Prostate gland (tissue), 2 donors: ENCODE measurements at regions not wholly inside any gene's neighbourhood (a gene's known extent, or its start where the extent isn't known, plus 50 kb on each side); places are given as distances from the start of the nearest gene placed in this dataset.
"Not testable (repeated sequence)": the region's sequence is repeated elsewhere in the genome, so short reads cannot be mapped to it uniquely, and the experiment has no call there.

Experiments used
- POLR2A ChIP-seq: fragments of 450-650 bp; IDR thresholded peaks from one replicate; pipeline ENCODE4 v1.6.1; 2016; ENCODE audit warnings: antibody characterized with exemption, mild to moderate bottlenecking
- TF ChIP-seq, protein P1 (sequence below), 4 experiments: fragments of 200-600 bp in 2 of 4; fragments of 450-650 bp in 2 of 4; sonication (generic) in 2 of 4; IDR thresholded peaks; 1 replicate in 3 of 4; 2 replicates in 1 of 4; pipeline ENCODE4 v1.5.1; 2016 to 2019; ENCODE audit warnings: antibody characterized with exemption in 4 of 4, mild to moderate bottlenecking in 2 of 4, moderate library complexity in 2 of 4

DNA sequence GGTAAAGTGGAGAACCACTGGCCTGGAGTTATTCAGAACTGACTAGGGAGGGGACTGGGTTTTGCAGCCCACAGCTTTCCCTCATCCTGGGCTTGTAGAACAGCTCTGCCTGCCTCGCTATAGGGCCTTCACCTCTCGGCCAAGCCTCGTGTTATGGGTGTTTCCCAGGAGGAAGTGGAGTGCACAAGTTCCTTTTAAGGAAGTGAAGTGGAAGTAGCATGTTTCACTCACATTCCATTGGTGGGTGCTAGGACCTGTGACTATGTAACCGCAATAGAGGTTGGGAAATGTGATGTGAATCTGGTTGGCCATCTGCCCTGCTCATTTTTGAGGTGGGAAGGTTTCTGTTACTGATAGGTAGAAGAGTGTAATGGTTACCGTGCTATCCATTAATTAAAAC, 69.0 kb downstream of the CRYBB2 start:
- TF ChIP-seq POLR2A = not testable (repeated sequence)
- TF ChIP-seq, protein P1, sequence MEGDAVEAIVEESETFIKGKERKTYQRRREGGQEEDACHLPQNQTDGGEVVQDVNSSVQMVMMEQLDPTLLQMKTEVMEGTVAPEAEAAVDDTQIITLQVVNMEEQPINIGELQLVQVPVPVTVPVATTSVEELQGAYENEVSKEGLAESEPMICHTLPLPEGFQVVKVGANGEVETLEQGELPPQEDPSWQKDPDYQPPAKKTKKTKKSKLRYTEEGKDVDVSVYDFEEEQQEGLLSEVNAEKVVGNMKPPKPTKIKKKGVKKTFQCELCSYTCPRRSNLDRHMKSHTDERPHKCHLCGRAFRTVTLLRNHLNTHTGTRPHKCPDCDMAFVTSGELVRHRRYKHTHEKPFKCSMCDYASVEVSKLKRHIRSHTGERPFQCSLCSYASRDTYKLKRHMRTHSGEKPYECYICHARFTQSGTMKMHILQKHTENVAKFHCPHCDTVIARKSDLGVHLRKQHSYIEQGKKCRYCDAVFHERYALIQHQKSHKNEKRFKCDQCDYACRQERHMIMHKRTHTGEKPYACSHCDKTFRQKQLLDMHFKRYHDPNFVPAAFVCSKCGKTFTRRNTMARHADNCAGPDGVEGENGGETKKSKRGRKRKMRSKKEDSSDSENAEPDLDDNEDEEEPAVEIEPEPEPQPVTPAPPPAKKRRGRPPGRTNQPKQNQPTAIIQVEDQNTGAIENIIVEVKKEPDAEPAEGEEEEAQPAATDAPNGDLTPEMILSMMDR (IDR thresholded peaks at IDR 0.05) = not testable (repeated sequence)
